ENCODE measurements at regions not wholly inside any gene's neighbourhood (a gene's known extent, or its start where the extent isn't known, plus 50 kb on each side); places are given as distances from the start of the nearest gene placed in this dataset.

DNA sequence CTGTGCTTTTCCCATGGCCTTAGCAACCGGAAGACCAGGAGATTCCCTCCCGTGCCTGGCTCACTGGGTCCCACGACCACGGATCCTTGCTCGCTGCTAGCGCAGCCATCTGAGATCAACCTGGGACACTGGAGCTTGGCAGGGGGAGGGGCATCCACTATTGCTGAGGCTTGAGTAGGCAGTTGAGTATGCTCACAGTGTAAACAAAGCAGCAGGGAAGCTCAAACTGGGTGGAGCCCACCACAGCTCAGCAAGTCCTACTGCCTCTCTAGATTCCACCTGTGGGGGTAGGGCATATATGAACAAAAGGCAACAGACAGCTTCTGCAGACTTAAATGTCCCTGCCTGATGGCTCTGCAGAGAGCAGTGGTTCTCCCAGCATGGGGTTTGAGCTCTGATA is 697.0 kb downstream of the SORCS1 start:
- no peak for DNase-seq (ENCODE audit: low read depth in 2 of 2)

DNA sequence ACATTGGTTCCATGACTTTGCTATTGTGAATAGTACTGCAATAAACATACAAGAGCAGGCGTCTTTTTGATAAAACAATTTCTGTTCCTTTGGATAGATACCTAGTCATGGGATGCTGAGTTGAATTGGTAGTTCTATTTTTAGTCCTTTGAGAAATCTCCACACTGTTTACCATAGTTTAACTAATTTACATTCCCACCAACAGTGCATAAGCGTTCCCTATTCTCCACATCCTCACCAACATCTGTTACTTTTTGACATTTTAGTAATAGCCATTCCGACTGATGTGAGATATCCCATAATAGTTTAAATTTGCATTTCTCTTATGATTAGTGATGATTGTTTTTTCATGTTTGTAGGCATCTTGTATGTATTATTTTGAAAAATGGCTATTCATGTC is 707.0 kb downstream of the SORCS1 start:
- no peak for DNase-seq (ENCODE audit: low read depth in 2 of 2)

DNA sequence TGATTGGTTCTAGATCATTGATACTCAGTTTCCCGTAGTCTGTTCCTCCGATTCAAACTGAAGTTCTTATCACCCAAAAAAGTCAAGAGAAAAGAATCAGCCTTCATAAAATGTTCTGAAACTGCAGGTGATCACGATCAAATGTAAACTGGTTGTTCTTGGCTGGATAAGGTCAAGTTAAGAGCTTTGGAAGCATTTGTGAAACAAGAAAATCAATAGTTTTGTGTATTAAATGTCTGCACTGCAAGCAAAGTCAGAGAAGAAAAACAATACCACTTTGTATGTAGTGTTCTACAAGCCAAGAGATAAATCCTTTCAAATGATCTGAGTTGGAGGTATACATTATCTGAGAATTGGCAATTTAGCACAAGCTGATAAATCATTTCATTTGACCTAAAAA is 710.3 kb downstream of the SORCS1 start:
- no peak for DNase-seq (ENCODE audit: low read depth in 2 of 2)

- no peak for DNase-seq (ENCODE audit: low read depth in 2 of 2)
Measured at GRCh38 chr10:106450966-106451365, 713.5 kb downstream of the SORCS1 start.

DNA sequence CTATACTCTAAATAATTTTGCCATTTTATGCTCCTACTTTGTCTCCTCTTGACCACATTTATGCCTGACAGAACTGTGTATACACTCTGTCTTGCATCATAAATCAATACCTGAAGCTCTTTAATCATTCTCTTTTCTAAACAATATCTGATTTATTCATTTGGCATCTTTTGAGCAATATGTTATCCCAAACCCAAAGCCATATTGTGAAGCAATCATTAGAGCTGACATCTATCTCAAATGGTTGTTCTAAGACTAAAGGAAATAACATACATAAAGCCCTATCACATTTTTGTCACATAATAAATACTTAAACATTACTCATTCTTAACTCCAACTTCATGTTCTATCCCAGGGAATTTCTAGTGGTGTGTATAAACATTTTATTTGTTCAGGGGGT is 717.6 kb downstream of the SORCS1 start:
- no peak for DNase-seq (ENCODE audit: low read depth in 2 of 2)

DNA sequence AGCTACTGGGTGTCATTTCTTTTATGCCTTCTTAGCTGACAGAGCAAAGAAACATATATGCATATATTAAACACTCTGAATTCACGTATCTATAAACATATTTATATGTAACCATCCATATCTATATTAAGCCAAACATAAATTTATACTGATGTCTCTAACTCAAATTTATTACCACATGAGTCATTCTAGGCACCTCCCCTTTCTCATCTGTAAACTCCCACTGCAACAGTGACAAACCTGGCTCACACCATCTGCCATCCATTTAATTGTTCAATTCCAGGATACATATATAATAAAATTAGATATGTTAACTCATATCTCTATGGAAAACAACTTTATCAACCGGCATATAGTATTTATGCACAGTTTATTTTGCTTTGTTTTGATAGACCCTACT is 722.3 kb downstream of the SORCS1 start:
- DNase-seq (ENCODE audit: low read depth in 2 of 2) = no peak

GRCh38 chr10:106440767-106441166 is 723.7 kb downstream of the SORCS1 start:
- no peak for DNase-seq (ENCODE audit: low read depth in 2 of 2)

DNA sequence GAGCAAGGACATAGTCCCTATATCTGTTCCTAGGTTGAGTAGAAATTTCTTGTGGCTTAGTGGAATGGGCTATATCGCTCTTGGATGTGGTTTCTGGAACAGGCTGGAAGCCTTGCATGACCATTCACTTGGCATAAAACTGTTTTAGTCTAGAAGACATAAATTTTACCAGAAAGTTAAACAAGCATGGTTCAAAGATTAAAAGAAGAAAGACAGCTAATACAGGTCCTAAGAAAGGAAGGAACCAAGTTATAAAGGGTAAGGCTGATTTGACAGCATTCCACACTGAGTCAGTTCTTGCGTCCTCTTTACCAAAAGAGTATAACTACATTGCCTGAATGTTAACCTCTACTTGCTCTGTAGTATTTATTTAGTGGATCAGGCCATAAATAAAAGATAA is 724.2 kb downstream of the SORCS1 start:
- no peak for DNase-seq (ENCODE audit: low read depth in 2 of 2)

GRCh38 chr10:106439366-106439765 is 725.1 kb downstream of the SORCS1 start:
- DNase-seq (ENCODE audit: low read depth in 2 of 2) = no peak

- no peak for DNase-seq (ENCODE audit: low read depth in 2 of 2)
Measured at GRCh38 chr10:106438386-106438785, 726.1 kb downstream of the SORCS1 start.

DNA sequence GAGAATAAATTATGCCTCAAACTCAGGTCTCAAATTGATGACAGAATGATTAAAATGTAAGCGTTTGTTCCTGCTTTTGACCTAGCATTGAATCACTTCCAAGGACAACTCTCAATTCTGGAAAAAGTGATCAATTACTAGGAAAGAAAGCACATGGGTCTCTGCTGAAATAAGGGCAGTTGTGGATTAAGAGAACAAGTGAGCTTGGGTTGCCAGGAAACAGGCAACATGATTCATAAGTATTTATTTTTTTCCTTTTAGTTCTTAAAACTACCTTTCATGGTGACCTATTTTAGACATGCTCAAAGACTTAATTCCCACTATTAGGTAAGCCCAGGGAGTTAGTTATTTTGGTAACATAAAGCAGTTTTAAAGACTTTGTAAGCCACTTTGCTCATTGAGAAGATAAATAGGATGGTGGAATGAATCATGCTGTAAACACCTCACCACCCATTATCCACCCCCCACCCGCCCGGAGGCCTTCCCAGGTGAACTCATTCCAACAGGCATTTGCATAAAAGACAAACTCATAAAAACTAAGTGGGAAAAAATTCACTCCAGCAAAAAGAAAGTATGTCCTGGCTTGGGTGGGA is 728.3 kb downstream of the SORCS1 start:
- no peak for DNase-seq (ENCODE audit: low read depth in 2 of 2)

DNA sequence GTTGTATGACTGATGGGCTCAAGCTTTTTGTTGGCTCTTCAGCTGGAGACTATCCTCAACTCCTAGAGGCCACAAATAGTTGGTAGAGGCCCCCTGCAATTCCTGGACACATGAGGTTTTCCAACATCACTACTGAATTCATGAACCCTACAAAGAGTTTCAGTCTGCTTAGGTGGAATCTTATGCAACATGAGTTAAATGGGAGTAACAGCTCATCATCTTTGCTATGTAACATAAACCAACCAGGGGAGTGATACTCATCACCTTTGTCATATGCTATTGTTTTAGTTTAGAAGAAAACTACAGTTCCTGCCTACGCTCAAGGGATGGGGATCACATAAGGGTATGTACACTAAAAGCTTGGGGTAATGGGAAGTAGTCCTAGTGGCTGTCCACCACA is 729.4 kb downstream of the SORCS1 start:
- no peak for DNase-seq (ENCODE audit: low read depth in 2 of 2)

DNA sequence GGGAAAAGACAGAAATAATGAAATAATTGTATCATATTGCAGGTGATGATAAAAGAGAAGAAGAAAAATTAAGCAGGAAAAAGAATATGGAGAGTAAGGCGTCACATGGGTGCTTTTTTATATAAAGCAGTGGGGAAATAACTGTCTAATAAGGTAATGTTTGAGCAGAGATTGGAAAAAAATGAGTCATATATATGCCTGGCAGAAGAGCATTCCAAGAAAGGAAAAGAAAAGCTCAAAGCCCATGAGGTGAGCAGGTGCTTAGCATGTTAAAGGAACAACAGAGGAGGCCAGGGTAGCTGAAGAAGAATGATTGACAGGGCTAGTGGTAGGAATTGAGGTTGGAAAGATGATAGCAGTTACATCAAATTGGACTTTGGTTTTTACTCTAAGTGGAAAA is 739.5 kb downstream of the SORCS1 start:
- DNase-seq (ENCODE audit: low read depth in 2 of 2) = no peak

DNA sequence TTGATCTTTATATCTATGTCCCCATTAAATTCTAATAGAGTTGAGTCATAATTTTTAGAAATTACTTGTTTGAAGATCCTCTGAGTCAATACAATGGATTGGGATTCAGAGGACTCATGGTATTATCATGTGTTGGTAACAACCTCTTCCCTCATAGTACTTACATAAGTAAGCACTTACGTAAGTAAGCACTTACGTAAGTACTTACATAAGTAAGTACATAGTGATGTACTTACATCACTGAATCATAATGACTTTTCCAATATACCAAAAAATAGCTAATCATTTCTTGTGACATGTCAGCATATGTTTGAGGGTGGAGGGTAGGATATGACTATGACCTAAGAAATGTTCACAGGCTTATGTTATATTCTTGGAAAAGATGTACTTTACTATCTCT is 740.5 kb downstream of the SORCS1 start:
- DNase-seq (ENCODE audit: low read depth in 2 of 2) = no peak

DNA sequence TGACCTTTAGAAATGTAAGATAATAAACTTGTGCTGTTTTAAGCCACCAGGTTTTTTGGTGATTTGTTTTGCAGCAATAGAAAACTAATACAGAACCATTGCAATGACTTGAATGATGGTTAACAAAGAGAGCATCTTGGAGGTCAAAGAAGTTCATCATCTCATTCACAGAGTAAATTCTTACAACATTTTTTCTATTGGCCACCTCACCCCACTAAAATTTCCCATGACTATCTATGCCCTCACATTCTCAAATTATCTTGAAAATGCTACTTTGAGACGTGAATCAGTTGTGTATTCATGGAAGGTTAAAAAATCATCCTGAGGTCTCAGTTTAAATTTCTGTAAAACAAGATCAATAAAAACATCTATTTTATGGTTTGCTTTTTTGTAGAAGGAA is 754.2 kb downstream of the SORCS1 start:
- no peak for DNase-seq (ENCODE audit: low read depth in 2 of 2)

GRCh38 chr10:106405141-106405540 is 759.4 kb downstream of the SORCS1 start:
- DNase-seq (ENCODE audit: low read depth in 2 of 2) = no peak

DNA sequence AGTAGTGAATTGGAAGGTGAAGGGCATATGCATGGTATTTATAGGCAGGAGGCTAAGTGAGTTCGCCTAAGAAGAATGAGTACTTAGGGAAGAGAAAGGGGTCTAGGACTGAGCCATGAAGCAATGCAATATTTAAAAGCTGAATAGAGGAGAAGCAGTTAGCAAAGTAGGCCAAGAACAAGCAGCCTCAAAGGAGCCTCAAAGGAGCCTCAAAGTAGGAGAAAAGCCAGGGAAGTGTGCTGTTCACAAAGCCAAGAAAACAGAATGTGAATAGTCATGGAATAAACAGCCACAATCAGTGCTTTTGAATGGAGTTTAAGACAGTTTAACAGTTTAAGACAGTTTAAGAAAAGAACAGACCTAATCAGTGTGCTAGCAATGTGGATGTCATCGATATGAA is 762.0 kb downstream of the SORCS1 start:
- DNase-seq (ENCODE audit: low read depth in 2 of 2) = no peak

GRCh38 chr10:106401967-106402366 is 762.5 kb downstream of the SORCS1 start:
- no peak for DNase-seq (ENCODE audit: low read depth in 2 of 2)

- DNase-seq (ENCODE audit: low read depth in 2 of 2) = no peak
Measured at GRCh38 chr10:106401161-106401560, 763.3 kb downstream of the SORCS1 start.

- DNase-seq (ENCODE audit: low read depth in 2 of 2) = no peak
Measured at GRCh38 chr10:106399112-106399511, 765.4 kb downstream of the SORCS1 start.

- no peak for DNase-seq (ENCODE audit: low read depth in 2 of 2)
Measured at GRCh38 chr10:106396192-106396591, 768.3 kb downstream of the SORCS1 start.

- DNase-seq (ENCODE audit: low read depth in 2 of 2) = no peak
Measured at GRCh38 chr10:106395041-106395749, 769.3 kb downstream of the SORCS1 start.

DNA sequence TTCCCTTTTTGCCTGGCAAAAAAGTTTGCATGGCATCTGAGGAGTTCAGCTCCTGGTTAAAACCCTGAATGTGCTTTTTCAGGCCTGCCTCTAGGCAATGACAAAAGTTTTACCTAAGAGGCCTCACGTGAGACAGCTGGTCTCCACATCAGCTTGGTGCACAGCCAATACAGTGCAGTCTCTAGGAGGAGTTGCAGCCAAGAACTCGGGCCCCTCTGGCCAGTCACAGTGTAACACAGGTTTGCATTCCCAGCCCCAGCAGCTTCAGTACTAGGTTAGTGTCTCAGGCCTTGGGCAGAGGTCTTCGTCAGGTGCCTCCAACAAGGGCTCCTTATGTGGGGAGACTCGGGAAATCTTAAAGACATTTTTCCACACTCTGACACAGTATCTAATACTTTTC is 771.7 kb downstream of the SORCS1 start:
- no peak for DNase-seq (ENCODE audit: low read depth in 2 of 2)

DNA sequence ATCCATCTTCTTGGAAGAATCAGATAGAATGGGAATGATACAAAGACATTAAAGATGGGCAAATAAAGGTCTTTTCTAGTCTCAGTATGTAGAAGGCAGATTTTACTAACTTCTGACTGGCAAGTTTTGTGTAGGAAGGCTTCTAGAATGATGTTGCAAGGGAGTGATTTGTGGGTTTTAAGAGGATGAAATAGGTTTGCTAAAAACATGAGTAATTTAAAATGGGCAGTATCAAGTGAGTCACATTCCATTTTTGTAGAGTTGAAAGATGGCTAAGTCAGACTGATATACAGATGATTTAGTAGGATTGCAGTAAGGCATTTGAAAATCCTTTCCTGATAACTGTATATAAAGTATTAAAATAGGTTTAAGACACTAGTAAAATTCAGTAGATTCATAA is 777.4 kb downstream of the SORCS1 start:
- no peak for DNase-seq (ENCODE audit: low read depth in 2 of 2)
